GM21717 (cell line): ENCODE measurements at regions not wholly inside any gene's neighbourhood (a gene's known extent, or its start where the extent isn't known, plus 50 kb on each side); places are given as distances from the start of the nearest gene placed in this dataset.

ENCODE experiments used
- ATAC-seq: cut with Tn5 transposase; IDR thresholded peaks from one replicate; pipeline ENCODE4 v1.9.1; 2021; ENCODE audit warnings: mild to moderate bottlenecking, moderate library complexity; ENCODE audit not compliant: unreplicated experiment

- no peak for ATAC-seq
These were observed 267.7 kb downstream of the TLE3 start for GRCh38 chr15:69829974-69830373.

GRCh38 chr15:69830430-69830829 is 267.3 kb downstream of the TLE3 start:
- ATAC-seq: no peak

DNA sequence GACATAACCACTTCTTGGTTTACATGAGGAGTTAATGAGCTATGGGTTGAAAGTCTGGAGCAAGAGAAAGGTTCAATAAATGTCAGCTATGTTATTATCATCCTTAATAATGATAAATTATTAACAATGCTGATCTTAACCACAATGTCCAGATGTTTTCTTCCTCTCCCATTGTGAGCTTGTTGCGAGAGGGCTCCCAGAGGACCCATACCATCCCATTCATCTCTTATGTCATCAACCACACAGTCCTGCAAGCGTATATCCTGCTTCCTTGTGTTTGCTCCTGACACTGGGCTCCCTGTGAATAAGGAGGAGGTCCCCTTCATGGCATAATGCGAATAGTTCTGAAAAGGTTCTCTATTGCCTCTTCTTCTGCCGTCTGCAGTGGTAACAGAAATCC is 266.8 kb downstream of the TLE3 start:
- no peak for ATAC-seq

DNA sequence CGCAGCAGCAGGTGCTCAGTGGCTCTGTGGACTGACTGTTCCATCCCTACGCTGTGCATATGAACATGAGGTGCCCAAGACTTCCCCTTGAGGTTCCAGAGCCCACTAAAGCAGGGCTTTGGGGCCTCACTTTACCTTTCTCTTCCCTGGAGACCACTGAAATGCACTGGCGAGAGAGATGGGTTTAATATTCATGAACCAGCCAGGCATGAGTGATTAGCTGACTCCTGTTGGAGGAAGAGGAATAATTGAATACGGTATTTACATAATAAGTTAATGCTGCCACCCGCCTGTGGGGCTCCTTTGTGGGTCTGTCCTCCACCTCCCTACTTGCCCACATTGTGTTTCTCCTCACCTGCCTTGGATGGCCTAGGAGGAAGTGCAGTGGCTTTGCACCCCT is 263.4 kb downstream of the TLE3 start:
- ATAC-seq: no peak

DNA sequence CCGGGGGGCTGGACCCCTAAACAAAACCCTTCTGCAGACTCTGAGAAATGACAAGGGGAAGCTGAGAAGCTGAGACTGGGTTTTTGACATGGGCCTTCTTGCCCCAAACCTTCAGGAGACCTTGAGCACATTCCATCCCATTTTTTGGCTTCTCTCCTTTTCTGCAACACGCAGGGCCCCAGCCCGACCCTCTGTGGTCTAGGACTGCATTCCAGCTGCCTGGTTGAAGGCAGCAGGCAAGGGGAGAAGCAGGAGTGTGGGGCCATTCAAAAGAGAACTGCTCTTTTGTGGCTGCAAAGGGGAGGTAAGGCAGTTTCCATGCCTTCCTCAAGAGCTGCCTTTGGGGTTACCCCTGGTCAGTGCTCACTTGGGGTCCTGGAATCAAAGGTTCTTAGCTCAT is 263.0 kb downstream of the TLE3 start:
- no peak for ATAC-seq

GRCh38 chr15:69836048-69836447 is 261.7 kb downstream of the TLE3 start:
- no peak for ATAC-seq

DNA sequence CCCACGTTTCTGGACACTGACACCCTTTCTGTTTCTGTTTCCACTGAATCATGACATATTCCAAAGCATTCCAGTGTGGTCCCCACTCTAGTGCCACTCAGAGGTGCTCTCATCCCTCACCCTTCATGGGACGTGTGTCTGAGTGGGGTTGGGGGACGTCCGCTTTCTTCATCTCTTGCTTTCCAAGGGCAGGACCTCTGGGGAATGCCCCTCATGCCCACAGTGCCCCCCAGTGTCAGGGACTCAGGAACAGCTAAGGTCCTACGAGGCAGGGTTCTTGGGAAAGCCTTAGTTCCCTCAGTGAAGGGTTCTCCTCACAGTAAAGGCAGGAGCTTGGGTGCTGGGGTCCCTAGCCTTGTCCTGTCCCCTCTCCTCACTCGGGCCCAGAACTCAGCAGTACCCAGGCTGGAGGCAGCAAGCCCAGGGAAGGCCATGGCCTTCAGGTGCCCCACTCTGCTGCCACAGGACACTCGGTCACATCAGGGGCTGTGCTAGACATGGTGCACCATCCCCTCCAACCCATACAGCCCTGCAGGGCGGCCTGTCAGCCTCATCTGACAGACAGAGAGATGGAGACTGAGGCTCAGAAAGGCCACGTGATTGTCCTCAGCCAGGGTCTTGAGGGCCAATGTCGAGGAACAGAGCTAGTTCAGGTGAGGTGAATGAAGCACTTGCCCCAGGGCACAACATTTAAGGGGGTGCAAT is 261.0 kb downstream of the TLE3 start:
- no peak for ATAC-seq

DNA sequence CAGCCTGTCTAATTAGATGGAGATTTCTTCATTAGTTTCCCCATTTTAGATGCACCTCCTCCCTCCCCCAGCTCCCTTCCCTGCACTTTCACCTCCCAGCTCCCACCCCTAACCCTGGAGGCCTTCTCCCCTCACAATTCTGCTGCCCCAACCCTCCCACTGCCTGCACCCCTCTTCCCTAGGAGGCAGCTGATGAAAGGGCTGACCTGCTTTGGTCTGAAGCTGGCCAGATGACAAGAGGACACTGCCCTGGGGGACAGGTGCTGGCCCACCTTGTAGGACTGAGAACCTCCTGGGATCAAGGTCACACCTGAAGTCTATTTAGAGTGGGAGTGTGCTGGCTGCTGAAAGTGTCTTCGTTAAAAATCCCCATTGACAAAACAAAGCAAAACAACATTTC is 259.4 kb downstream of the TLE3 start:
- ATAC-seq: no peak

DNA sequence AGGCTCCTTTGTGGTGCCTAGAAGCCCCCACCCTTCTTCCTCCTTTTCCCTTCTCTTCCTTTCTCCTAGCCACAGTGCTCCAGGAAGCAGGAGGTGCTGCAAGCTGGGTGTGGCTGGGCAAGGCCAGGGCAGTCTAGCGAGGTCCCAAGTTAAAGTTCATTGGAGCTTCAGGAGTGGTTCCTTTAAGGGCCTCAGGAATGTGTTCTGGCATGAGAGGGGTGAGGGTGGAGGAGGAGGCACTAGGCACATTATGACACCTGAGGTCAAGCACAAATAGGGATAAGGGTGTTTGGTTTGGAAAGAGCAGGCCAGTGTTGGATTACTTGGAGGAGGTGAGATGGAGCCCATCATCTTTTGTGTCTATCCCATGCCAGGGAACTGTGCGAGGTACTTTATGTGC is 258.7 kb downstream of the TLE3 start:
- no peak for ATAC-seq

- no peak for ATAC-seq
These were observed 256.4 kb downstream of the TLE3 start for GRCh38 chr15:69841113-69841828.

- ATAC-seq: no peak
These were observed 254.9 kb downstream of the TLE3 start for GRCh38 chr15:69842851-69843250.

DNA sequence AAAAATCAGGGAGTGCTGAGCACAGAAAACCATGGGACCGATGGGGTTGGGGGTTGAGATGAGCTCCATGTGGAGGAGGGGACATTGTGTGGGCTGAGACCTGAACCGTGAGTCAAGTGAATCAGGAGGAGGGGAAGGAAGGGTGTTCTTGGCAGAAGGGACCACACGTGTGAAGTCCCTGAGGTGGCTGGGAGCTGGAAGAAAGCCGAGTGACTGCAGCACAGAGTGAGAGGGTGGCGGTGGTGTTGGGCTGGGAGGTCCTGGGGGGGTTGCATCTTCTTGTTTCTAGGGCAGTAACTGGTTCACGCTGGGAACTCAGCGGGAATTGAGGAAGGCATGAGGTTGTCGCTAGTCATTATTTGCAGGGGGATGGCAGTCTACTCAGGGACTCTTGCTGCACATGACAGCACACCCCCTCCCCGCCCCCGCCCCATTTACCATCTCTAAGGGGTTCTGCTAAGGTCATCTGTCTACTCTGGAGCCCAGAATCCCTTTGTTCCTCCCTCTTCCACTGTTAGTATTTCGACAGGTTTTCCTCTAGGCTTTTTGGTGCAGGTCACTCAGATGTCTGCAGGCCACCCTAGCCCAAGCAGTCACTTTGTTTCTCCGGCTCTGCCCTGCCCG is 254.3 kb downstream of the TLE3 start:
- ATAC-seq: no peak

DNA sequence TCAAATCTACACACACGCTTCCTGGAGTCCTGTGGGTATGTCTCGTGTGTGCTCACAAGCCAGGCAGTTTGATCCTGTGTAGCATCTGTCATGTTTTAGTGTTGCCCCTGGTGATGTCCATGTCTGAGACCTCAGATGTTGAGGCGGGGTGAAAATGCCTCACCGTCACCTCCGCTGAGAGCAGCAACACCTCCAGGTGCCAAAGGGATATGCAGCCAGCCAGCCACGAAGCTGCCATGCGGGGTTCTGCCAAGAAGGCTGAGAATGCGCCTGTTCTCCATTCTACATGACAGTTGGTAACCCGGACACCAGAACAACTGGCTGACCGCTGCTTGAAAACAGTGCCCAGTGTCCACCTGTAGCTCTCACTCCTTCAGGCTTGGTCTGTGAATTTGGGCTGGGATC is 253.8 kb downstream of the TLE3 start:
- no peak for ATAC-seq

GRCh38 chr15:69845159-69845558 is 252.6 kb downstream of the TLE3 start:
- ATAC-seq: no peak

DNA sequence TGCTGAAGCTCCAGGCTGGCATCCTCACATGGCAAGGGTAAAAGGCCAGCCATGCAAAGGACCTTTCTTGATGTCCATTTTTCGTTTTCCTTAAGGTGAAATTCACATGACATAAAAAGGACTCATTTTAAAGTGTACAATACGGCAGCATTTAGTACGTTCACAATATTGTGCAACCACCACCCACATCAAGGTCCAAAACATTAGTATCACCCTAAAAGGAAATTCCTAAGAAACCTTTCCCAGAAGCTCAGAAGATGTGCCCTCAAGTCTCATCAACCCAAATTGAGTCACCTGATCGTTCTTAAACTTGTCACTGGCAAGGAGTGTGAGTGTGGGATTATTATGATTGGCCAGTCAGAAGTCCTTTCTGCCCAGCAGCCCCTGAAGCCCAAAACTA is 250.1 kb downstream of the TLE3 start:
- ATAC-seq: no peak

DNA sequence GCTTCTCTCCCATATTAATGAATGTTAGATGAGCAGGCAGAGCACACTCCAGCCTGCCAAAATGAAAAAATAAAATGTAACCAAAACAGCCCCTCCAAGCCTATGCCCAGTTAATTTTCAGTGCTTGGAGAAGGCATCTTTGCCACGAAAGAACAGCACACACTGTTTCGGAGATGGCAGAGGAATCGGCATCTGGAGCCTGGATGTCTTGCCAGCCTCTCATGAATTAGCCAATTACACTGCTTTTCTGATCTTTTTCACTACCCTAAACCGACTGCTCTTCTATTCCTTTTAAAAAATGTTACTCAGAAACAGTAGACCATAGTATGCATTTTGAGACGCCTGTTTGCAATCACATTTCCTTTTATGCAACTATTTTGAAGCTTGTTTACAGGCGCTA is 249.6 kb downstream of the TLE3 start:
- no peak for ATAC-seq

- ATAC-seq: no peak
These were observed 249.0 kb downstream of the TLE3 start for GRCh38 chr15:69848551-69849231.

DNA sequence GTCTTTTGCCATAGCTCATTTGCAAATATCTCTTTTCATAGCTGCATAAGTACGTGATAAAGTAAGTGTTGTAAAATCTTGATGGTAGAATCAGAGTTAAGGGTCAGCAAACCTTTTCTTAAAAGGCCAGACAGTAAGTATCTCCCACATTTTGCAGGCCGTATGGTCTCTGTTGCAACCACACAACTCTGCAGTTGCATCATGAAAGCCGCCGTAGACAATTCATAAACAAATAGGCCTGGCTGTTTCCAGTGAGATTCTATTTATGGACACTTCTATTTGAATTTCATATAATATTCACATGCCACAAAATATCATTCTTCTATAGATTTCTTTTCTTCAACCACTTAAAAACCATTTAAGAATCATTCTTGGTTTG is 248.5 kb downstream of the TLE3 start:
- no peak for ATAC-seq

GRCh38 chr15:69852482-69852881 is 245.2 kb downstream of the TLE3 start:
- ATAC-seq: no peak

DNA sequence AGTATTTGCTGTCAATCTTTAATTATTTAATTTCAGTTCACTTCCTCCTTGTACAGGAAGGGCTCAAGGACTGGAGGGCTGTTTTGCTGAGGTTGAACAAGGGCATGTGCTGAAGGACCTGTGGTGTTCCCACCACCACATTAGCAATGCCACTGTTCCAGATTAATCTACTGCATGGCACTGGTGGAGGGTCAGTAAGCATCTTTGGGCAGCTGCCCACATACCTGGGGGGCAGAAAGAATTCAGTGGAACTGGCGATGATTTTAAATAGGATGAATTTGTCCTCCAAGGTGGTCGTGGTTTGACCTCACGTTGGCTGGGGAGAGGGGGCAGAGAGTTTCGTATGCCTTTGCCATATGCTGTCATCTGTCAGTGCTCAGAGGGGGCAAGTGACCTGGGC is 244.8 kb downstream of the TLE3 start:
- no peak for ATAC-seq

GRCh38 chr15:69853544-69853951 is 244.2 kb downstream of the TLE3 start:
- no peak for ATAC-seq

DNA sequence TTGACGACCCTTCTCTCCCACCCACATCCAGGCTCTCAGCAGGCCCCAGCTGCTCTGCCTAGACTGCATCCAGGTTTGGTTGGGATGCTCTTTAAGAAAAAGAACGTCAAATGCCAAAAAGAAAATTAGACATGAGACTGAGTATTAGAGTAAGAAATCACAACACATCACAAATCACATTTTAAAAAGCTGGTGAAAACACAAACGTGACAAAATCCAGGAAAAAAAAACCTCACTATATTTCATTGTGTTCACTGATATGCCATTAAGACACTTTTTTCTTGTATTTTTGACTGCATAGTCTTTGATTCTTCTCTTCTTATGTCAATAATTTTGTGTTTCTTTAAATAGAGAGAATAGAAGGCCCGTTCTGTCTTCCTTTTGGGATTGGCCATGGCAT is 243.7 kb downstream of the TLE3 start:
- no peak for ATAC-seq
